ENCODE measurements at regions not wholly inside any gene's neighbourhood (a gene's known extent, or its start where the extent isn't known, plus 50 kb on each side); places are given as distances from the start of the nearest gene placed in this dataset.

DNA sequence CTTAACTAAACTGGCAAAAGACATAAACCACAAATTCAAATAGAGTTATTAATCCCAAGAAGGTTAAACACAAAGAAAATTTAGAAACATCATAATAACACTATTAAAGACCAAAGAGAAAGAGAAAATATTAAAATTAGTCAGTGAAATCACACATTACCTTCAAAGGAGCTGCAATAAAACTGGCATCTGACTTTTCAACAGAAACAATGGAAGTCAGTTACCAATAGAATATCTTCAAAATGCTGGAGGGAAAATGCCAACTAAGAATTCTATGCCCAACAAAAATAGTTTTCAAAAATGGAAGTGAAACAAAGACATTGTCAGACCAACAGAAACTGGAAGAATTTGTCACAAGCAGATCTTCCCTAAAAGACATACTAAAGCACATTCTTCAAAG, 68.7 kb upstream of the RNF7 start:
- no peak overlapping the region for H2AFZ ChIP-seq (ENCODE audit: low read length)
- H3K4me1 ChIP-seq (ENCODE audit: control insufficient read depth, extremely low read depth, insufficient read depth, low read length): no peaks in the 10 kb centered on the region
- TF ChIP-seq, protein P1, sequence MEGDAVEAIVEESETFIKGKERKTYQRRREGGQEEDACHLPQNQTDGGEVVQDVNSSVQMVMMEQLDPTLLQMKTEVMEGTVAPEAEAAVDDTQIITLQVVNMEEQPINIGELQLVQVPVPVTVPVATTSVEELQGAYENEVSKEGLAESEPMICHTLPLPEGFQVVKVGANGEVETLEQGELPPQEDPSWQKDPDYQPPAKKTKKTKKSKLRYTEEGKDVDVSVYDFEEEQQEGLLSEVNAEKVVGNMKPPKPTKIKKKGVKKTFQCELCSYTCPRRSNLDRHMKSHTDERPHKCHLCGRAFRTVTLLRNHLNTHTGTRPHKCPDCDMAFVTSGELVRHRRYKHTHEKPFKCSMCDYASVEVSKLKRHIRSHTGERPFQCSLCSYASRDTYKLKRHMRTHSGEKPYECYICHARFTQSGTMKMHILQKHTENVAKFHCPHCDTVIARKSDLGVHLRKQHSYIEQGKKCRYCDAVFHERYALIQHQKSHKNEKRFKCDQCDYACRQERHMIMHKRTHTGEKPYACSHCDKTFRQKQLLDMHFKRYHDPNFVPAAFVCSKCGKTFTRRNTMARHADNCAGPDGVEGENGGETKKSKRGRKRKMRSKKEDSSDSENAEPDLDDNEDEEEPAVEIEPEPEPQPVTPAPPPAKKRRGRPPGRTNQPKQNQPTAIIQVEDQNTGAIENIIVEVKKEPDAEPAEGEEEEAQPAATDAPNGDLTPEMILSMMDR (conservative IDR thresholded peaks at IDR 0.05 in 1 of 2, IDR thresholded peaks at IDR 0.05 in 1 of 2; ENCODE audit: low read depth in 1 of 2, low read length in 2 of 2): no peak
- TF ChIP-seq EZH2 (IDR thresholded peaks at IDR 0.05; ENCODE audit: low read length, missing control alignments): no peak
- H3K36me3 ChIP-seq (ENCODE audit: control insufficient read depth, insufficient read depth, low read length): no peaks in the 10 kb centered on the region
- H3K27me3 ChIP-seq (ENCODE audit: control insufficient read depth, insufficient read depth, low read length): no peaks in the 10 kb centered on the region
- DNase-seq (ENCODE audit: low read depth in 2 of 2): no peak
- H3K4me3 ChIP-seq (replicated peaks in 1 of 4; ENCODE audit: control extremely low read depth in 1 of 4, insufficient read depth in 1 of 4, low read depth in 3 of 4, low read length in 4 of 4): no peak overlapping the region
- no peak overlapping the region for H3K9ac ChIP-seq (ENCODE audit: insufficient read depth, low read length)
- no peak overlapping the region for H3K27ac ChIP-seq (ENCODE audit: insufficient read depth, low read length)
- no peak overlapping the region for H3K4me2 ChIP-seq (ENCODE audit: extremely low read depth, insufficient read depth, low read length)
- no peaks in the 10 kb centered on the region for H4K20me1 ChIP-seq (ENCODE audit: control insufficient read depth, extremely low read depth, insufficient read depth, low read length)
- H3K9me3 ChIP-seq (ENCODE audit: control insufficient read depth, insufficient read depth, low read depth, low read length): no peaks in the 10 kb centered on the region
- no peaks in the 10 kb centered on the region for H3K79me2 ChIP-seq (ENCODE audit: control insufficient read depth, insufficient read depth, low read length)

DNA sequence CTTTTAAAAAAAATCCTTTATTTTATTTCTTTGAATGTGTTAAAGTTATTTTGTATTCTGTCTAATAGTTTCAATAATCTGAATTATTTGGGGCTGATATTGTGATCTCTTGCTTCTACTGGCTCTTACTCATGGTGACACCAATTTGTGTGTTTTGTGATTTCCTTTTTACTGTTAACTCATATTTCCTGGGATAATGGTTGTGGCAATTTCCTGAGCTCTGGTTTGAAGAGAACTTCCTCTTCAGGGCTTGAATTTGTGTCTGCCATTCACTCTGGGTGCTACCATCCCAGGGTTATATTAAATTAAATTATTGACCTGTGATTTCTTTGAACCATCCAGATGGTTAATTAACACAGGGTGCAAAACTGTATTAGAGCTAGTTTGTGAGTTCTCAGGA, 60.4 kb upstream of the RNF7 start:
- Histone ChIP-seq H3K27me3 (ENCODE audit: control insufficient read depth, insufficient read depth, low read length) (no peaks in the 10 kb centered on the region), H2AFZ (ENCODE audit: low read length) (no peak overlapping the region), H3K27ac (ENCODE audit: insufficient read depth, low read length) (no peak overlapping the region), H4K20me1 (ENCODE audit: control insufficient read depth, extremely low read depth, insufficient read depth, low read length) (no peaks in the 10 kb centered on the region), H3K4me1 (ENCODE audit: control insufficient read depth, extremely low read depth, insufficient read depth, low read length) (no peaks in the 10 kb centered on the region), H3K9me3 (ENCODE audit: control insufficient read depth, insufficient read depth, low read depth, low read length) (no peaks in the 10 kb centered on the region), H3K4me2 (ENCODE audit: extremely low read depth, insufficient read depth, low read length) (no peak overlapping the region), H3K36me3 (ENCODE audit: control insufficient read depth, insufficient read depth, low read length) (no peaks in the 10 kb centered on the region), H3K79me2 (ENCODE audit: control insufficient read depth, insufficient read depth, low read length) (no peaks in the 10 kb centered on the region), H3K9ac (ENCODE audit: insufficient read depth, low read length) (no peak overlapping the region), H3K4me3 (replicated peaks in 1 of 4; ENCODE audit: control extremely low read depth in 1 of 4, insufficient read depth in 1 of 4, low read depth in 3 of 4, low read length in 4 of 4) (no peak overlapping the region)
- TF ChIP-seq, protein P1 (conservative IDR thresholded peaks at IDR 0.05 in 1 of 2, IDR thresholded peaks at IDR 0.05 in 1 of 2; ENCODE audit: low read depth in 1 of 2, low read length in 2 of 2): no peak
- no peak for TF ChIP-seq EZH2 (IDR thresholded peaks at IDR 0.05; ENCODE audit: low read length, missing control alignments)
- no peak for DNase-seq (ENCODE audit: low read depth in 2 of 2)

- Histone ChIP-seq H3K36me3 (ENCODE audit: control insufficient read depth, insufficient read depth, low read length) (no peaks in the 10 kb centered on the region), H3K9me3 (ENCODE audit: control insufficient read depth, insufficient read depth, low read depth, low read length) (no peaks in the 10 kb centered on the region), H4K20me1 (ENCODE audit: control insufficient read depth, extremely low read depth, insufficient read depth, low read length) (no peaks in the 10 kb centered on the region), H3K4me2 (ENCODE audit: extremely low read depth, insufficient read depth, low read length) (no peak overlapping the region), H3K4me1 (ENCODE audit: control insufficient read depth, extremely low read depth, insufficient read depth, low read length) (peaks cover under 1% of the 10 kb centered on the region), H3K27ac (ENCODE audit: insufficient read depth, low read length) (no peak overlapping the region), H3K27me3 (ENCODE audit: control insufficient read depth, insufficient read depth, low read length) (no peaks in the 10 kb centered on the region), H3K4me3 (replicated peaks in 1 of 4; ENCODE audit: control extremely low read depth in 1 of 4, insufficient read depth in 1 of 4, low read depth in 3 of 4, low read length in 4 of 4) (no peak overlapping the region), H3K79me2 (ENCODE audit: control insufficient read depth, insufficient read depth, low read length) (no peaks in the 10 kb centered on the region), H2AFZ (ENCODE audit: low read length) (no peak overlapping the region), H3K9ac (ENCODE audit: insufficient read depth, low read length) (no peak overlapping the region)
- TF ChIP-seq EZH2 (IDR thresholded peaks at IDR 0.05; ENCODE audit: low read length, missing control alignments): no peak
- TF ChIP-seq, protein P1 (conservative IDR thresholded peaks at IDR 0.05 in 1 of 2, IDR thresholded peaks at IDR 0.05 in 1 of 2; ENCODE audit: low read depth in 1 of 2, low read length in 2 of 2): no peak
- DNase-seq (ENCODE audit: low read depth in 2 of 2): peak; percentile 26 to 74
Measured at GRCh38 chr3:141680620-141681389, 57.3 kb upstream of the RNF7 start.

Data from fibroblast of lung (primary cell).